Liver (tissue), 3 donors: ENCODE measurements at regions not wholly inside any gene's neighbourhood (a gene's known extent, or its start where the extent isn't known, plus 50 kb on each side); places are given as distances from the start of the nearest gene placed in this dataset.

Source experiments
- ATF3 ChIP-seq: IDR thresholded peaks from 2 replicates; pipeline ENCODE4 v1.6.1; 2016; ENCODE audit warnings: antibody characterized with exemption
- EGR1 ChIP-seq, 2 donors: IDR thresholded peaks; 2 replicates each; pipeline ENCODE4 v1.6.1; 2016 to 2018; ENCODE audit warnings: antibody characterized with exemption in 2 of 2, low read depth in 2 of 2
- FOXA1 ChIP-seq: IDR thresholded peaks from 2 replicates; pipeline ENCODE4 v1.6.1; 2016; ENCODE audit warnings: antibody characterized with exemption
- GABPA ChIP-seq, 2 donors: IDR thresholded peaks in 1 of 2; conservative IDR thresholded peaks in 1 of 2; 2 replicates each; pipeline ENCODE4 v1.6.1; 2016; ENCODE audit warnings: antibody characterized with exemption in 2 of 2, mild to moderate bottlenecking in 1 of 2, moderate library complexity in 1 of 2
- HNF4A ChIP-seq, 2 donors: conservative IDR thresholded peaks; 2 replicates each; pipeline ENCODE4 v1.6.1; 2016; ENCODE audit warnings: antibody characterized with exemption in 2 of 2, mild to moderate bottlenecking in 2 of 2
- JUND ChIP-seq, 2 donors: IDR thresholded peaks; 2 replicates each; pipeline ENCODE4 v1.6.1; 2016; ENCODE audit warnings: antibody characterized with exemption in 2 of 2
- RAD21 ChIP-seq, 2 donors: IDR thresholded peaks; 2 replicates each; pipeline ENCODE4 v1.6.1; 2016; ENCODE audit warnings: antibody characterized with exemption in 2 of 2, mild to moderate bottlenecking in 2 of 2
- TAF1 ChIP-seq: conservative IDR thresholded peaks from 2 replicates; pipeline ENCODE4 v1.6.1; 2016; ENCODE audit warnings: antibody characterized with exemption, mild to moderate bottlenecking
- YY1 ChIP-seq: IDR thresholded peaks from 2 replicates; pipeline ENCODE4 v1.6.1; 2016; ENCODE audit warnings: antibody characterized with exemption, mild to moderate bottlenecking
- ZBTB33 ChIP-seq: IDR thresholded peaks from 2 replicates; pipeline ENCODE4 v1.6.1; 2016; ENCODE audit warnings: antibody characterized with exemption
- TF ChIP-seq, protein P1 (sequence below): fragments of 150-350 bp; IDR thresholded peaks from 2 replicates; pipeline ENCODE4 v1.5.1; 2017; ENCODE audit warnings: improper control_type of control experiment, low read depth, low read length; ENCODE audit not compliant: missing input control
- TF ChIP-seq, protein P2 (sequence below): IDR thresholded peaks from 2 replicates; pipeline ENCODE4 v1.6.1; 2016; ENCODE audit warnings: antibody characterized with exemption
- donor health status: healthy.
- donor health status: healthy.

GRCh38 chr5:87095787-87096186 is 171.9 kb upstream of the RASA1 start:
- TF ChIP-seq, protein P1, sequence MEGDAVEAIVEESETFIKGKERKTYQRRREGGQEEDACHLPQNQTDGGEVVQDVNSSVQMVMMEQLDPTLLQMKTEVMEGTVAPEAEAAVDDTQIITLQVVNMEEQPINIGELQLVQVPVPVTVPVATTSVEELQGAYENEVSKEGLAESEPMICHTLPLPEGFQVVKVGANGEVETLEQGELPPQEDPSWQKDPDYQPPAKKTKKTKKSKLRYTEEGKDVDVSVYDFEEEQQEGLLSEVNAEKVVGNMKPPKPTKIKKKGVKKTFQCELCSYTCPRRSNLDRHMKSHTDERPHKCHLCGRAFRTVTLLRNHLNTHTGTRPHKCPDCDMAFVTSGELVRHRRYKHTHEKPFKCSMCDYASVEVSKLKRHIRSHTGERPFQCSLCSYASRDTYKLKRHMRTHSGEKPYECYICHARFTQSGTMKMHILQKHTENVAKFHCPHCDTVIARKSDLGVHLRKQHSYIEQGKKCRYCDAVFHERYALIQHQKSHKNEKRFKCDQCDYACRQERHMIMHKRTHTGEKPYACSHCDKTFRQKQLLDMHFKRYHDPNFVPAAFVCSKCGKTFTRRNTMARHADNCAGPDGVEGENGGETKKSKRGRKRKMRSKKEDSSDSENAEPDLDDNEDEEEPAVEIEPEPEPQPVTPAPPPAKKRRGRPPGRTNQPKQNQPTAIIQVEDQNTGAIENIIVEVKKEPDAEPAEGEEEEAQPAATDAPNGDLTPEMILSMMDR, result no peak
- no peak for TF ChIP-seq RAD21 (IDR thresholded peaks at IDR 0.05)
- no peak for TF ChIP-seq GABPA (IDR thresholded peaks at IDR 0.05 in 1 of 2, conservative IDR thresholded peaks at IDR 0.05 in 1 of 2)
- TF ChIP-seq TAF1, result no peak
- no peak for TF ChIP-seq YY1
- TF ChIP-seq, protein P2, sequence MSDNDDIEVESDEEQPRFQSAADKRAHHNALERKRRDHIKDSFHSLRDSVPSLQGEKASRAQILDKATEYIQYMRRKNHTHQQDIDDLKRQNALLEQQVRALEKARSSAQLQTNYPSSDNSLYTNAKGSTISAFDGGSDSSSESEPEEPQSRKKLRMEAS, result no peak
- TF ChIP-seq EGR1 (IDR thresholded peaks at IDR 0.05; ENCODE audit: low read depth in 2 of 2), result no peak
- no peak for TF ChIP-seq JUND (IDR thresholded peaks at IDR 0.05)
- TF ChIP-seq ATF3, result no peak
- no peak for TF ChIP-seq HNF4A (conservative IDR thresholded peaks at IDR 0.05)
- no peak for TF ChIP-seq ZBTB33
- TF ChIP-seq FOXA1, result no peak
